GM13977 (cell line): ENCODE measurements at regions not wholly inside any gene's neighbourhood (a gene's known extent, or its start where the extent isn't known, plus 50 kb on each side); places are given as distances from the start of the nearest gene placed in this dataset.

Experiments
- DNase-seq: peaks from one replicate; pipeline ENCODE4 v3.0.0; 2012; ENCODE audit warnings: low spot score
- in situ Hi-C: fragments of 300-500 bp; cut with MboI; formaldehyde crosslinking; loops from one replicate; pipeline ENCODE4 v1.12.0; 2022; ENCODE audit warnings: low sequenced_read_pairs, low pct_unique_long_range_greater_than_20kb, mixed read lengths, inconsistent platforms; ENCODE audit not compliant: unreplicated experiment
- TF ChIP-seq, protein P1 (sequence below): IDR thresholded peaks from 2 replicates; pipeline ENCODE4 v1.5.1; 2012; ENCODE audit warnings: mild to moderate bottlenecking, control low read depth; ENCODE audit not compliant: insufficient read depth; ENCODE audit errors: extremely low read depth, missing control alignments

DNA sequence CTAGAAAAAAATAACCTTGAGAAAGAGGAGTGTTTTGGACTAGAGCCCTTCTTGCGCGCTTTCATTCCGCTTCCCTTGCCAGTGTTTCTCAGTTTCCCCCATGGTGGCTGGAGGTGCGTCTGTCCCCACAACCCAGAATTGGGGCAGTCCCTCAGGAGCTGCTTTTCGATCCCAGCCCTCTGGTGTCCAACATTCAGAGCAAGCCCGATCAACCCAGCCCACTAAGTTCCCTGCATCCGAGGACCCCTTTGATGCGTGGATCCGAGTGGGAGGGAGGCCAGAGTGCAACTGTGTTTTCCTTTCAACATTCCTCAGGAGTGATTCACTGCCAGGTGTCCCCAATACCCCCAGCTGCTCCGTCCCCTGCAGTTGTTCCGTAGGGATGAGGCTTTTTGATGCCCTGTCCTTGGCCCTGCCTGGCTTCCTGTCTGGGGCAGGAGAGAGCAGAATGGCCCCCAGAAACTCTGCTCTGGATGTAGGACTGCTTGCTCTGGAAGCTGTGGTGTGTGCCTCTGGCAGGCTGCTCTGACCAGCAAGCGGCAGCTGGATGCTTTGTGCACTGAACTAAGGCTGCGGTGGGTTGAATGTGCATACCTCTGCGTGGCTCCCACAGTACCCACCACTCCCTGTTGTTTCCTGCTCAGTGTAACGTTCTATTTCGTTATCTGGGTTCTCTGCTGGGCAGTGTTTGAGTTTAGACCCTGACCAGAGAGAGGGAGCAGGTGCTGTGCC is 117.5 kb downstream of the BOD1 start:
- TF ChIP-seq, protein P1, sequence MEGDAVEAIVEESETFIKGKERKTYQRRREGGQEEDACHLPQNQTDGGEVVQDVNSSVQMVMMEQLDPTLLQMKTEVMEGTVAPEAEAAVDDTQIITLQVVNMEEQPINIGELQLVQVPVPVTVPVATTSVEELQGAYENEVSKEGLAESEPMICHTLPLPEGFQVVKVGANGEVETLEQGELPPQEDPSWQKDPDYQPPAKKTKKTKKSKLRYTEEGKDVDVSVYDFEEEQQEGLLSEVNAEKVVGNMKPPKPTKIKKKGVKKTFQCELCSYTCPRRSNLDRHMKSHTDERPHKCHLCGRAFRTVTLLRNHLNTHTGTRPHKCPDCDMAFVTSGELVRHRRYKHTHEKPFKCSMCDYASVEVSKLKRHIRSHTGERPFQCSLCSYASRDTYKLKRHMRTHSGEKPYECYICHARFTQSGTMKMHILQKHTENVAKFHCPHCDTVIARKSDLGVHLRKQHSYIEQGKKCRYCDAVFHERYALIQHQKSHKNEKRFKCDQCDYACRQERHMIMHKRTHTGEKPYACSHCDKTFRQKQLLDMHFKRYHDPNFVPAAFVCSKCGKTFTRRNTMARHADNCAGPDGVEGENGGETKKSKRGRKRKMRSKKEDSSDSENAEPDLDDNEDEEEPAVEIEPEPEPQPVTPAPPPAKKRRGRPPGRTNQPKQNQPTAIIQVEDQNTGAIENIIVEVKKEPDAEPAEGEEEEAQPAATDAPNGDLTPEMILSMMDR, result no peak
- in situ Hi-C loops, result no loop called here
- no peak for DNase-seq

DNA sequence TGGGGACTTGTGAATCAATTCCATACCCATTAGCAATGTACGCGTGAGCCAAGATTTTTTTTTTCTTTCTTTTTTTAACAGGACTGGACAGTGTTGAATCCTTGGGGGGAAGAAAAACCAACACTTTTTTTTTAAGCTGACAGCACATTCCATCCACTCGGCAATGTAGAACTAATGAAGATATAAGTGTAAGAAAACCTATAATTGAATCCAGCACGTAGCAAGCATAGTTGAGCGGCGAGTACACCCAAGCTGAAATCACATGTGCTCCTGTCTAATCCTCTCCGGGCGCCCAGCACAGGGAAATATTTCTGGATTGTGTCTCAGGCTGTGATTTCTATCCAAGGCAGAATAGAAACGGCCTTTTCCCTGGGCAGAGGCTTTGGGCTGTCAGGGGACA is 118.2 kb downstream of the BOD1 start:
- TF ChIP-seq, protein P1, result no peak
- DNase-seq, result no peak
- in situ Hi-C loops, result no loop called here

DNA sequence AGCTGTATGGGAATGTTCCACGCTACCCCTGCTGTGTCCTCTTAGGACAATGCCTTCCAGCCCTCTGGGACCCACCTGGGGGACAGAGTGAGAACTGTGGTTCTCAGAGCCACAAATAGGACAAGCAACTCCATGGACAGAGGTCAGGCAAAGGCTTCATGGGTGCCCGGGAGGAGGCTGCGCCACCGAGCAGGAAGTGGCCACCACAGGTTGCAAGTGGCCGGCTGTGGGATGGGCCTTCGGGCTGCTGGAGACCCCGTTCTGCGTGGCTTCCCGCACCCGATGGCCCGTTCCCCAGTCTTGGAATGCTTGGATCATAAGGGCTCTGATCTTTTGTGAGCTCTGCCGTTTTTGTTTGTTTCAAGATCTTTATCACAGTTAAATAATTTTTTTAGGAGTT is 118.8 kb downstream of the BOD1 start:
- no peak for DNase-seq
- TF ChIP-seq, protein P1, result no peak
- in situ Hi-C loops, result no loop called here

DNA sequence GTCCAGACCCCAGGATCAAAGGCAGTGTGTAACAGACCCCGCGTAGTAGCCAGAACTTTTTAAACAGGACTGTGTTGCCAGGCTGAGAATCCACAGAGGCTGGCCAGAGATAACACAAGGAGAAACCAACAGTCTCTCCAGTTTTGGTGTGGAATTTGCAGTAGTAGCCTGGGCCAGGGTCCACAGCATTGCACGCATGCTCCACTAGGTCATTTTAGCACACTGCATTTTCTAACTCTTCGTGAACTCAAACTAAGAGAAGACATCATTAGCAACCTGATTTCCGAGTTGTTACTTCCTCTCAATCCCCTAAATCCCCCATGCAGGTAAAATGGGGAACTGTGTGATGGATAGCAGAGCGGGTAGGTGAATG is 119.6 kb downstream of the BOD1 start:
- in situ Hi-C loops, result no loop called here
- DNase-seq, result no peak
- TF ChIP-seq, protein P1, result no peak

DNA sequence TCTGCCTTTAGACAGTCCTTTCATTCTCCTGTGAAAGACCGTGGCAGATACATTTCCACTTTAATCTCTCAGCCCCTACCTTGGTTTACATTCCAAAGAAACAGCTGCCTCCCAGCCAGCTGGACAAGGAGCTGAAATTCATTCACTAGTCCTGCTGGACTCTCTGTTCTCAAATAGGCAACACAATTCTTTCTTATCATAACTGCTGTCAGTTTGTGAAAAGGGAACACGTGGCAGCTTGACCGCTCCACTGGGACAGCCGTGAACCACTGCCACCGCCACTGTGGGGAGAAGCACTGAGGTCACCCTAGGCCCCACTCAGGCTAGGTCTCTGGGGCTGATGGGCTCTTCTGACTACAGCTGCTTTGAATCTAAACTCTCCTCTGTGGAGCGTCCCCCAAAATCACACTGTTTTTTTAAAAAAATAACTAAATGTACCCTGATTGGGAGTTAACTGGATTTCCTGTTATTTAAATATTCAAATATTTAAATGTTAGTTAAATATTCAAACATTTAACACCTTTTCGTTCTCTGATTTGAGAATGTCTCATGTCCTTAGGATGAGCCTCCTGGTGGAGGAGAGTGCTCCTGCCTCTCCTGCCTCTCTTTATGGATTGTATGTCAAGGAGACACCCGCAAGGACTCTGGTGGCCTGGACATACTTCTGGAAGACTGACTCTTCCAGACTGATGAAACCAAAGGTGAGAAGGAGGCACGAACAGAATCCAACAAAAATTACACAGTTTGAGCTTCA is 120.1 kb downstream of the BOD1 start:
- TF ChIP-seq, protein P1, result no peak
- DNase-seq, result no peak
- in situ Hi-C loops, result no loop called here

DNA sequence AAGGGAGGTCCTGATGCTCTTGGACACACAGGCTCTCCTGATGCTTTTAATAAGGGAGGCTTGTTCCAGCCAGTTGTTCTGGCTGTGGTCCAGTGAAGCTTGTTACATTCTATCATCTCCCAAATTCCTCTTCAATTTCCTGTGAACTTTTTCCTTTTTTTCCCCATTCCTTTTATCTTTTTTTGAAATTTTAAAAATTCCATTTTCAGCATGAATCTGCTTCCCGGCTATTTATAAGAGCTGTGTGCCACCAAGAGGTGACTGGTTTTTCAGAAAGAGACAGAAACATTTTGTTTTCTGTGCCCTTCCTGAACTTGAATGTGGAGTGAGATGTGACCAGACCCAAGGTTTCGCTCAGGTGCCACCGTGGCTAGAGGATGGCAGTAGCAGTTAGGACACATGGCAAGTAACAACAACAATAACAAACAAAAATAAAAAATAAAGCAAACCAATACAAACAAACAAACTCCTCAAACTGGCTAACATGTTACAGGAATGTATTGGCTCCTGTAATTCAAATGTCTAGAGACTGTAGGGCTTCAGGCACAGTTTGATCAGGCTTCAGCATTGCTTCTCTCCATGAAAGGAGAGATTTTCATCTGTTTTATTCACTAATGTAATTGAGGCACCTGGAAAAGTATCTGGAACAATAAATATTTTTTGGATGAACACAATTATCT is 121.1 kb downstream of the BOD1 start:
- in situ Hi-C loops, result no loop called here
- no peak for DNase-seq
- TF ChIP-seq, protein P1, result no peak
